ENCODE measurements at regions not wholly inside any gene's neighbourhood (a gene's known extent, or its start where the extent isn't known, plus 50 kb on each side); places are given as distances from the start of the nearest gene placed in this dataset.
"Not testable (repeated sequence)": the region's sequence is repeated elsewhere in the genome, so short reads cannot be mapped to it uniquely, and the experiment has no call there.

- DNase-seq = no peak
Measured at GRCh38 chr9:30944741-30945280, 1439.6 kb upstream of the ACO1 start.

GRCh38 chr9:30964332-30964731 lies 1420.1 kb upstream of the ACO1 start:
- DNase-seq = no peak

GRCh38 chr9:30967476-30967875 lies 1417.0 kb upstream of the ACO1 start:
- no peak for DNase-seq

- no peak for DNase-seq
Measured at GRCh38 chr9:30970186-30970585, 1414.3 kb upstream of the ACO1 start.

- no peak for DNase-seq
Measured at GRCh38 chr9:30970812-30971211, 1413.6 kb upstream of the ACO1 start.

GRCh38 chr9:30972654-30973053 lies 1411.8 kb upstream of the ACO1 start:
- DNase-seq = no peak

- DNase-seq = no peak
Measured at GRCh38 chr9:30977965-30978364, 1406.5 kb upstream of the ACO1 start.

GRCh38 chr9:30982301-30982700 lies 1402.1 kb upstream of the ACO1 start:
- DNase-seq = no peak

- DNase-seq = no peak
Measured at GRCh38 chr9:30995956-30996738, 1388.3 kb upstream of the ACO1 start.

GRCh38 chr9:30996761-30997160 lies 1387.7 kb upstream of the ACO1 start:
- no peak for DNase-seq

GRCh38 chr9:30997291-30997690 lies 1387.2 kb upstream of the ACO1 start:
- DNase-seq = no peak

GRCh38 chr9:31005086-31005665 lies 1379.3 kb upstream of the ACO1 start:
- DNase-seq = no peak

GRCh38 chr9:31013371-31013770 lies 1371.1 kb upstream of the ACO1 start:
- DNase-seq = no peak

- DNase-seq = no peak
Measured at GRCh38 chr9:31023847-31024246, 1360.6 kb upstream of the ACO1 start.

GRCh38 chr9:31027678-31028077 lies 1356.8 kb upstream of the ACO1 start:
- no peak for DNase-seq

- DNase-seq = no peak
Measured at GRCh38 chr9:31028137-31028536, 1356.3 kb upstream of the ACO1 start.

- no peak for DNase-seq
Measured at GRCh38 chr9:31030741-31031202, 1353.7 kb upstream of the ACO1 start.

GRCh38 chr9:31032206-31032605 lies 1352.2 kb upstream of the ACO1 start:
- no peak for DNase-seq

- no peak for DNase-seq
Measured at GRCh38 chr9:31034311-31034710, 1350.1 kb upstream of the ACO1 start.

- DNase-seq = no peak
Measured at GRCh38 chr9:31040564-31040963, 1343.9 kb upstream of the ACO1 start.

- DNase-seq = no peak
Measured at GRCh38 chr9:31045810-31046209, 1338.6 kb upstream of the ACO1 start.

- not testable (repeated sequence) for DNase-seq
Measured at GRCh38 chr9:31061592-31061991, 1322.9 kb upstream of the ACO1 start.

GRCh38 chr9:31065691-31066090 lies 1318.8 kb upstream of the ACO1 start:
- DNase-seq = no peak

- DNase-seq = no peak
Measured at GRCh38 chr9:31067418-31067817, 1317.0 kb upstream of the ACO1 start.

All from T-helper 9 cell (primary cell).